Thoracic aorta (tissue), 2 donors: ENCODE measurements at regions not wholly inside any gene's neighbourhood (a gene's known extent, or its start where the extent isn't known, plus 50 kb on each side); places are given as distances from the start of the nearest gene placed in this dataset.

Experiments used
- ATAC-seq: fragments of 150-250 bp; one replicate; pipeline ENCODE4 v1.8.0; 2017; ENCODE audit warnings: low read depth; ENCODE audit not compliant: insufficient number of reproducible peaks, low FRiP score
- DNase-seq: peaks from one replicate; pipeline ENCODE4 v3.0.0-alpha.2; 2020; ENCODE audit warnings: low spot score
- H3K27ac ChIP-seq, 2 donors: fragments of 200-600 bp; sonication (generic); 1 replicate in 1 of 2; 2 replicates in 1 of 2; pipeline ENCODE4 v1.5.1; 2016; ENCODE audit warnings: mild to moderate bottlenecking in 2 of 2, moderate library complexity in 2 of 2
- H3K27me3 ChIP-seq: fragments of 200-600 bp; sonication (generic); replicated peaks from 2 replicates; pipeline ENCODE4 v1.6.0; 2016; ENCODE audit warnings: mild to moderate bottlenecking; ENCODE audit not compliant: insufficient read depth
- H3K36me3 ChIP-seq: fragments of 200-600 bp; sonication (generic); one replicate; pipeline ENCODE4 v1.5.1; 2016
- H3K4me1 ChIP-seq, 2 donors: fragments of 200-600 bp; sonication (generic); 1 replicate in 1 of 2; 2 replicates in 1 of 2; pipeline versions ENCODE4 v1.5.1 to v1.6.0; 2016; ENCODE audit warnings: low read depth in 2 of 2, mild to moderate bottlenecking in 1 of 2; ENCODE audit not compliant: control insufficient read depth in 1 of 2
- H3K4me3 ChIP-seq: fragments of 200-600 bp; sonication (generic); 2 replicates; pipeline ENCODE4 v1.5.1; 2016; ENCODE audit warnings: mild to moderate bottlenecking
- H3K9me3 ChIP-seq: fragments of 200-600 bp; sonication (generic); 2 replicates; pipeline ENCODE4 v1.5.1; 2016
- CTCF ChIP-seq: fragments of 200-600 bp; sonication (generic); IDR thresholded peaks from one replicate; pipeline ENCODE4 v1.5.1; 2019; ENCODE audit warnings: antibody characterized with exemption

GRCh38 chr15:81968691-81969090 lies 77.1 kb downstream of the MEX3B start:
- Histone ChIP-seq H3K27me3 (no peaks in the 10 kb centered on the region), H3K9me3 (no peaks in the 10 kb centered on the region), H3K4me3 (no peak overlapping the region), H3K27ac (no peak overlapping the region), H3K4me1 (no peaks in the 10 kb centered on the region), H3K36me3 (no peaks in the 10 kb centered on the region)
- ATAC-seq (no peak), DNase-seq (no peak)
- no peak for TF ChIP-seq CTCF

- Histone ChIP-seq H3K9me3 (no peaks in the 10 kb centered on the region), H3K27me3 (no peaks in the 10 kb centered on the region), H3K4me1 (no peaks in the 10 kb centered on the region), H3K27ac (no peak overlapping the region), H3K4me3 (no peak overlapping the region), H3K36me3 (no peaks in the 10 kb centered on the region)
- DNase-seq, result no peak
- ATAC-seq, result no peak
- no peak for TF ChIP-seq CTCF
These were observed 79.2 kb downstream of the MEX3B start for GRCh38 chr15:81966631-81967030.

- no peaks in the 10 kb centered on the region for H3K36me3 ChIP-seq
- H3K9me3 ChIP-seq, result no peaks in the 10 kb centered on the region
- H3K27me3 ChIP-seq, result no peaks in the 10 kb centered on the region
- no peaks in the 10 kb centered on the region for H3K4me1 ChIP-seq
- TF ChIP-seq CTCF, result no peak
- no peak for DNase-seq
- H3K4me3 ChIP-seq, result no peak overlapping the region
- H3K27ac ChIP-seq, result no peak overlapping the region
- no peak for ATAC-seq
These were observed 83.3 kb downstream of the MEX3B start for GRCh38 chr15:81962482-81962881.

- DNase-seq (no peak), ATAC-seq (no peak)
- no peaks in the 10 kb centered on the region for H3K36me3 ChIP-seq
- no peak overlapping the region for H3K4me3 ChIP-seq
- no peak overlapping the region for H3K27ac ChIP-seq
- no peaks in the 10 kb centered on the region for H3K4me1 ChIP-seq
- no peaks in the 10 kb centered on the region for H3K9me3 ChIP-seq
- no peak for TF ChIP-seq CTCF
- no peaks in the 10 kb centered on the region for H3K27me3 ChIP-seq
These were observed 86.6 kb downstream of the MEX3B start for GRCh38 chr15:81959196-81959595.

- Histone ChIP-seq H3K36me3 (no peaks in the 10 kb centered on the region), H3K4me3 (no peak overlapping the region), H3K9me3 (no peaks in the 10 kb centered on the region), H3K27me3 (no peaks in the 10 kb centered on the region), H3K27ac (no peak overlapping the region), H3K4me1 (no peaks in the 10 kb centered on the region)
- ATAC-seq (no peak), DNase-seq (no peak)
- TF ChIP-seq CTCF, result no peak
These were observed 88.1 kb downstream of the MEX3B start for GRCh38 chr15:81957698-81958097.
